ENCODE measurements at regions not wholly inside any gene's neighbourhood (a gene's known extent, or its start where the extent isn't known, plus 50 kb on each side); places are given as distances from the start of the nearest gene placed in this dataset.

DNA sequence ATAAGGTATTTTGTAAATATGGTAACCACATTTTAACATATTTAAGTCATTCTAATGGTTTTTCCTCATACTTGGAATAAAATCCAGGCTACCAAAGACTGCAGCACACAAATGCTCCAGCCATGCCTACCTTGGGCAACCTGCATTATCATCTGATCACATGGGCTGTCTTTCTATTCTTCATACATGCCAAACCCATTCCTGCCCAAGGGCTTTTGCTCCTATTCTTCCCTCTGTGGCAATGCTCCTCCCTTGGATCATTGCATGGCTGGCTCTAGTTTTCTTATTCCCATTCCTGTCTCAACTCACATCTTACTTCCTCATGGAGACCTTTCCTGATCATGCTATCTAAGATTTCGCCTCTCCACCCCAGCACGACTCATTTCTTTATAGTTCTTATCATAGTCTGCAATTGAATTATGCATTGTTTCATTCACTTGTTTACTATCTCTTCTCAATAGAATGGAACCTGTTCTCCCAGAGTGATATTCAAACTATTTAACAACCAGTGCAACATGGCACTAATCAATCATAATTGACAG lies 54.9 kb upstream of the C5orf46 start:
- whole genome bisulfite sequencing, 2 donors = 29 to 44% methylated on average over 2 of the region's 2 CpGs
- Histone ChIP-seq H3K36me3 (no peaks in the 10 kb centered on the region), H3K4me1 (no peaks in the 10 kb centered on the region), H3K27me3 (no peaks in the 10 kb centered on the region), H3K27ac (no peak overlapping the region), H3K9me3 (no peaks in the 10 kb centered on the region), H3K4me3 (no peak overlapping the region)
- ATAC-seq (no peak), FAIRE-seq (no peak), DNase-seq (no peak)
- TF ChIP-seq, protein P1, sequence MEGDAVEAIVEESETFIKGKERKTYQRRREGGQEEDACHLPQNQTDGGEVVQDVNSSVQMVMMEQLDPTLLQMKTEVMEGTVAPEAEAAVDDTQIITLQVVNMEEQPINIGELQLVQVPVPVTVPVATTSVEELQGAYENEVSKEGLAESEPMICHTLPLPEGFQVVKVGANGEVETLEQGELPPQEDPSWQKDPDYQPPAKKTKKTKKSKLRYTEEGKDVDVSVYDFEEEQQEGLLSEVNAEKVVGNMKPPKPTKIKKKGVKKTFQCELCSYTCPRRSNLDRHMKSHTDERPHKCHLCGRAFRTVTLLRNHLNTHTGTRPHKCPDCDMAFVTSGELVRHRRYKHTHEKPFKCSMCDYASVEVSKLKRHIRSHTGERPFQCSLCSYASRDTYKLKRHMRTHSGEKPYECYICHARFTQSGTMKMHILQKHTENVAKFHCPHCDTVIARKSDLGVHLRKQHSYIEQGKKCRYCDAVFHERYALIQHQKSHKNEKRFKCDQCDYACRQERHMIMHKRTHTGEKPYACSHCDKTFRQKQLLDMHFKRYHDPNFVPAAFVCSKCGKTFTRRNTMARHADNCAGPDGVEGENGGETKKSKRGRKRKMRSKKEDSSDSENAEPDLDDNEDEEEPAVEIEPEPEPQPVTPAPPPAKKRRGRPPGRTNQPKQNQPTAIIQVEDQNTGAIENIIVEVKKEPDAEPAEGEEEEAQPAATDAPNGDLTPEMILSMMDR (IDR thresholded peaks at IDR 0.05) = no peak
- intact Hi-C loops (cut with DNase I) = no loop called here

DNA sequence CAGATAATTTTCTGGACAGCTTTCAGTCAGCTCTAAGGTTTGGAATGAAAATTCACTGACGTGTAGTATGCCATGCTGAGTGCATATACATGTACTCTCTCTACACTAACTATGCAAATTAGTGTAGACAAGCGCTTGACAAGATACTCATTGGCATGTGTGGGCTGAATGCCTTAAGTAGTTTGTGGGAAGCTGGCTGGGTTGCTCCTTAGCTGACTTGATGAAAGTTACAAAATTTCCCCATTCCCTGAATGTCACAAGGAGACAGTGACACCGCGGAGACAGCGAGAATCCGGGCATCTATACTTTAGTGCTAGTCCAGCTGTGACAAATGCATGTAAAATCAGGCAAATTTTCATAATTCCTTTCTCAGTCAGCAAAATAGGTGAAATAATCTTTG lies 51.6 kb upstream of the C5orf46 start:
- DNase-seq = no peak
- H3K27ac ChIP-seq = no peak overlapping the region
- TF ChIP-seq, protein P1 (IDR thresholded peaks at IDR 0.05) = no peak
- no peak overlapping the region for H3K4me3 ChIP-seq
- no peaks in the 10 kb centered on the region for H3K9me3 ChIP-seq
- H3K36me3 ChIP-seq = no peaks in the 10 kb centered on the region
- 87 to 89% methylated on average over 6 of the region's 6 CpGs for WGBS, 2 donors
- ATAC-seq = no peak
- H3K4me1 ChIP-seq = no peaks in the 10 kb centered on the region
- H3K27me3 ChIP-seq = no peaks in the 10 kb centered on the region
- FAIRE-seq = no peak
- intact Hi-C loops (cut with DNase I) = loop anchor here in 2 of 3 donors (10.0 kb wide), 2 partner anchors 147 to 157 kb away; no protein-coding TSS in a partner anchor

DNA sequence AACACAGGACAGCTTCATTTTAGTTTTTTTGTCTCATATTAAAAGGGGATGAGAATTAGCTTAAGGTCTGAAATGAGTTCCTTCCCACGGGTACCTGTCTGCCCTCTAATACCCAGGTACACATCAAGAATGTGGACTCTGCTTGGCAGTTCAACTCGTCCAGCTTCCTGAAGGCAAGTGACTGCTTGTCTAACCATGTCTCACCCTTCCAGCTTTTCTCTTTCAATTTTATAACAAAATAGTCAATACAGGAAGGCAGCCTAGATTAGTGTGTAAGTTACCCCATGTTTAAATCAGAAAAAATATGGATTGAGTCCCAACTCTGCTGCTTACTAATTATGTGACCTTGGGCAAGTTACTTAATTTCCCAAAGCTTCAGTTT lies 50.5 kb upstream of the C5orf46 start:
- 21 to 22% methylated on average over 2 of the region's 2 CpGs for WGBS, 2 donors
- no peak overlapping the region for H3K27ac ChIP-seq
- FAIRE-seq (no peak), DNase-seq (no peak), ATAC-seq (no peak)
- H3K36me3 ChIP-seq = no peaks in the 10 kb centered on the region
- TF ChIP-seq, protein P1 (IDR thresholded peaks at IDR 0.05) = no peak
- intact Hi-C loops (cut with DNase I) = loop anchor here in 2 of 3 donors (10.0 kb wide), 2 partner anchors 148 to 158 kb away; no protein-coding TSS in a partner anchor
- no peaks in the 10 kb centered on the region for H3K4me1 ChIP-seq
- H3K27me3 ChIP-seq = no peaks in the 10 kb centered on the region
- no peaks in the 10 kb centered on the region for H3K9me3 ChIP-seq
- H3K4me3 ChIP-seq = no peak overlapping the region

DNA sequence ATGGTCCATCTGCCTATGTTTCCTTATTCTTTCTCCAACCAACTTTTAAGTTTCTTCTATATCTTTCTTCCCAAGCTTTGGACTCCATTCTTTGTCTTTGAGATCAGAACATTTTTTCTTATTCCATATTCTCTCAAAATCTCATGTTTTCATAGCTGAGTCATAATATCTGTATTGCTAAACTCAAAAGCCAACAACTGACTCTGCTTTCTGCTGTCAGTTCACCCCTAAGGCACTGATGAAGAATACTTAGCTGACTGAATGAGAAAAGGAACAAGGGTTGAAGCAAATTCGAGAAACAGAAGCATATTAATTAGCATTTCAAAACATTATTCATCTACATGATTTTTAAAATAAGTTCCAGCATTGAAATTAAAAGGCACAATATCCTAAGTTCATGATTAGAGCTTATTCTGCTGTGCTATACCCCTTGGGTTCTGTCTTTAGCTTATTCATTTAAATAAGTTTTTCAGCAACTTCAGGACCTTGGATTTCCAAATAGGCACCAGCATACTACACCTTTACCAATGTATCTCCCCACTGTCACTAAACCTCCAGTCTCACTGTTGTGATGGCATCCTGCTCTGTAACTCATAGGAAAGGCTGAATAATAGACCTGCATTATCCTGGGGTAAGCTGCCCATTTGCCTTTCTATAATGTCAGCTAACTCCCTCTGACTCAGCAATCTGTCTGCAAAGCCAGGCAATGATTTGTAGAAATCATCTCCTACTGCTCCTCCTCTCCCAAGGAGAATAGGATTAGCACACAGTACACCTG lies 49.9 kb upstream of the C5orf46 start:
- Histone ChIP-seq H3K36me3 (no peaks in the 10 kb centered on the region), H3K27ac (no peak overlapping the region)
- DNase-seq = no peak

More for the DNA sequence above, 49.9 kb upstream of the C5orf46 start:
- TF ChIP-seq, protein P1 (IDR thresholded peaks at IDR 0.05) = no peak
- 42 to 51% methylated on average over 1 of the region's 1 CpG for WGBS, 2 donors
- ATAC-seq (no peak), FAIRE-seq (no peak)
- Histone ChIP-seq H3K27me3 (no peaks in the 10 kb centered on the region), H3K9me3 (no peaks in the 10 kb centered on the region), H3K4me1 (no peaks in the 10 kb centered on the region), H3K4me3 (no peak overlapping the region)
- intact Hi-C loops (cut with DNase I) = loop anchor here in 2 of 3 donors (10.0 kb wide), 2 partner anchors 149 to 159 kb away; no protein-coding TSS in a partner anchor
